PC-3 (cell line): ENCODE measurements at regions not wholly inside any gene's neighbourhood (a gene's known extent, or its start where the extent isn't known, plus 50 kb on each side); places are given as distances from the start of the nearest gene placed in this dataset.

Experiments
- ATAC-seq: fragments of 200-7000 bp; cut with Tn5 transposase; 2 replicates; pipeline ENCODE4 v1.9.1; 2020; ENCODE audit warnings: mild to moderate bottlenecking, moderate library complexity
- BruUV-seq: library from RNA; stranded (reverse); fragments of 400-500 nt; replicated peaks from 2 replicates; lab custom pipeline; 2021; lab: Mats Ljungman, UMichigan
- CTCF ChIA-PET: fragments of 300-600 bp; sonication (Branson Sonifier 250); formaldehyde crosslinking; loops from one replicate; lab custom pipeline; 2022; ENCODE audit warnings: antibody characterized with exemption; lab: Charles Lee
- POLR2A ChIA-PET: fragments of 300-600 bp; sonication (Branson Sonifier 250); formaldehyde crosslinking; loops from one replicate; lab custom pipeline; 2022; ENCODE audit warnings: antibody characterized with exemption; ENCODE audit not compliant: unreplicated experiment; lab: Charles Lee
- DNase-seq: peaks from one replicate; pipeline ENCODE4 v3.0.0-alpha.2; 2015
- H2AFZ ChIP-seq: fragments of 300-600 bp; sonication (generic); 2 replicates; pipeline ENCODE4 v1.6.0; 2016; ENCODE audit warnings: antibody characterized with exemption, low read length
- H3F3A ChIP-seq: fragments of 300-600 bp; sonication (generic); one replicate; pipeline ENCODE4 v1.6.0; 2017; ENCODE audit warnings: antibody characterized with exemption, low read length, control low read depth, mild to moderate bottlenecking; ENCODE audit not compliant: unreplicated experiment
- H3K27ac ChIP-seq: fragments of 300-600 bp; sonication (generic); 2 replicates; pipeline ENCODE4 v1.5.1; 2016; ENCODE audit warnings: mild to moderate bottlenecking, low read length
- H3K27me3 ChIP-seq: fragments of 300-600 bp; sonication (generic); 2 replicates; pipeline ENCODE4 v1.6.1; 2016; ENCODE audit warnings: low read length, mixed read lengths
- H3K36me3 ChIP-seq: fragments of 300-600 bp; sonication (generic); 2 replicates; pipeline ENCODE4 v1.6.1; 2016; ENCODE audit warnings: low read depth, mixed run types, low read length, mixed read lengths
- H3K4me1 ChIP-seq: fragments of 300-600 bp; sonication (generic); 2 replicates; pipeline ENCODE4 v1.5.1; 2016; ENCODE audit warnings: low read length; ENCODE audit not compliant: insufficient read depth
- H3K4me2 ChIP-seq: fragments of 300-600 bp; sonication (generic); 2 replicates; pipeline ENCODE4 v1.6.0; 2016; ENCODE audit warnings: low read length
- H3K4me3 ChIP-seq: fragments of 300-600 bp; sonication (generic); 2 replicates; pipeline ENCODE4 v1.5.1; 2016; ENCODE audit warnings: mild to moderate bottlenecking, low read length, mixed read lengths
- H3K79me2 ChIP-seq: fragments of 300-600 bp; sonication (generic); 2 replicates; pipeline ENCODE4 v1.6.1; 2017; ENCODE audit warnings: low read length, mixed read lengths
- H3K9ac ChIP-seq: fragments of 300-600 bp; sonication (generic); 2 replicates; pipeline ENCODE4 v1.6.0; 2016; ENCODE audit warnings: mild to moderate bottlenecking, low read length
- H3K9me2 ChIP-seq: fragments of 300-600 bp; sonication (generic); replicated peaks from 2 replicates; pipeline ENCODE4 v1.6.1; 2016; ENCODE audit warnings: mixed run types, low read length, mixed read lengths
- H3K9me3 ChIP-seq: fragments of 300-600 bp; sonication (generic); 2 replicates; pipeline ENCODE4 v1.6.1; 2016; ENCODE audit warnings: low read length, mixed read lengths
- H4K20me1 ChIP-seq: fragments of 300-600 bp; sonication (generic); 2 replicates; pipeline ENCODE4 v1.6.1; 2016; ENCODE audit warnings: low read length, mixed read lengths
- CTCF ChIP-seq: fragments of 300-600 bp; sonication (generic); conservative IDR thresholded peaks from 2 replicates; pipeline ENCODE4 v1.5.1; 2017; ENCODE audit warnings: antibody characterized with exemption, low read depth, mild to moderate bottlenecking, low read length
- EZH2 ChIP-seq: fragments of 300-600 bp; sonication (generic); IDR thresholded peaks from one replicate; pipeline ENCODE4 v1.6.1; 2017; ENCODE audit warnings: antibody characterized with exemption, mild to moderate bottlenecking, low read length; ENCODE audit not compliant: unreplicated experiment
- EZH2phosphoT487 ChIP-seq: fragments of 300-600 bp; sonication (generic); IDR thresholded peaks from 2 replicates; pipeline ENCODE4 v1.6.1; 2018; ENCODE audit warnings: mild to moderate bottlenecking, antibody characterized with exemption, low read length, borderline replicate concordance
- intact Hi-C: fragments of 100-400 bp; cut with micrococcal nuclease; formaldehyde crosslinking; loops from 2 replicates; pipeline ENCODE4 v1.9.0; 2023

GRCh38 chr6:139468178-139468819 lies 93.9 kb upstream of the CITED2 start:
- Histone ChIP-seq H4K20me1 (no peaks in the 10 kb centered on the region), H3K4me3 (no peak overlapping the region), H3K36me3 (no peaks in the 10 kb centered on the region), H2AFZ (no peak overlapping the region), H3K9ac (no peak overlapping the region), H3K79me2 (no peaks in the 10 kb centered on the region), H3K27ac (no peak overlapping the region), H3K4me2 (no peak overlapping the region), H3K9me2 (no peaks in the 10 kb centered on the region), H3K27me3 (no peaks in the 10 kb centered on the region), H3F3A (no peaks in the 10 kb centered on the region), H3K4me1 (no peaks in the 10 kb centered on the region), H3K9me3 (no peaks in the 10 kb centered on the region)
- DNase-seq (no peak), ATAC-seq (no peak)
- no TSS peak for BruUV-seq
- ChIA-PET POLR2A (interaction anchor here (0.6 kb wide), 1 partner anchor 779 kb away, joined by 14 read pairs; no protein-coding TSS in a partner anchor), CTCF (no interaction called here)
- intact Hi-C loops, result no loop called here
- TF ChIP-seq EZH2, result no peak
- no peak for TF ChIP-seq EZH2phosphoT487
- TF ChIP-seq CTCF, result no peak

GRCh38 chr6:139457476-139457875 lies 83.0 kb upstream of the CITED2 start:
- Histone ChIP-seq H2AFZ (no peak overlapping the region), H3K4me2 (no peak overlapping the region), H3K9ac (no peak overlapping the region), H3K27ac (no peak overlapping the region), H3K27me3 (no peaks in the 10 kb centered on the region), H4K20me1 (no peaks in the 10 kb centered on the region), H3K4me3 (no peak overlapping the region), H3K9me2 (no peaks in the 10 kb centered on the region), H3K9me3 (no peaks in the 10 kb centered on the region), H3K4me1 (no peaks in the 10 kb centered on the region), H3K79me2 (no peaks in the 10 kb centered on the region), H3F3A (no peaks in the 10 kb centered on the region), H3K36me3 (no peaks in the 10 kb centered on the region)
- POLR2A ChIA-PET, result no interaction called here
- DNase-seq, result no peak
- CTCF ChIA-PET, result no interaction called here
- intact Hi-C loops, result no loop called here
- no peak for ATAC-seq
- TF ChIP-seq CTCF, result no peak
- TF ChIP-seq EZH2, result no peak
- no peak for TF ChIP-seq EZH2phosphoT487
- BruUV-seq, result no TSS peak

GRCh38 chr6:139452148-139452876 lies 77.9 kb upstream of the CITED2 start:
- DNase-seq, result peak; percentile 3
- H3K79me2 ChIP-seq, result no peaks in the 10 kb centered on the region
- H3F3A ChIP-seq, result no peaks in the 10 kb centered on the region
- no peak for TF ChIP-seq EZH2
- TF ChIP-seq EZH2phosphoT487, result no peak
- no TSS peak for BruUV-seq
- H3K27ac ChIP-seq, result no peak overlapping the region
- no peaks in the 10 kb centered on the region for H3K4me1 ChIP-seq
- no peak overlapping the region for H3K4me2 ChIP-seq
- H3K4me3 ChIP-seq, result no peak overlapping the region
- no peaks in the 10 kb centered on the region for H3K27me3 ChIP-seq
- no peaks in the 10 kb centered on the region for H4K20me1 ChIP-seq
- ChIA-PET CTCF (no interaction called here), POLR2A (no interaction called here)
- no peak overlapping the region for H3K9ac ChIP-seq
- intact Hi-C loops, result no loop called here
- no peak for ATAC-seq
- no peaks in the 10 kb centered on the region for H3K36me3 ChIP-seq
- H3K9me2 ChIP-seq, result no peaks in the 10 kb centered on the region
- no peaks in the 10 kb centered on the region for H3K9me3 ChIP-seq
- no peak overlapping the region for H2AFZ ChIP-seq
